ENCODE measurements at regions not wholly inside any gene's neighbourhood (a gene's known extent, or its start where the extent isn't known, plus 50 kb on each side); places are given as distances from the start of the nearest gene placed in this dataset.

DNA sequence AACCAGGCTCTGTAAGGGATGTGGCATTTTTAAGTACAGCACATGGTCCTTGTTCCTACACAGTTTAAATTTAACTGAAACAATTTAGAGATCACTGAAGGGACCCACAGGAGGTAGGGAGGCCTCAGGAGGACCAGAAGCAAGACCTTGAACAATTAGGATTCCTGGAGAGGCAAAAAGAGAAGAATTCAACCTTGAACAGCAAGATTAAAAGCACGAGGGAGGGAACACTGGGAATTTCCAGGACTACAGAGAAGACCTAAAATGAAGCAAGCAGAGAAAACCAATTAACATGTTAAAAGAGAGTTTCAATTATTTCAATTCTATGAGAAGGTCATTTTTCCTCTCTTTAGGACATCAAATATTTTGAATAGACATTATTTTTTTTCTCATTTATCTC lies 160.3 kb downstream of the KCTD12 start (continued):
- TF ChIP-seq, protein P1, sequence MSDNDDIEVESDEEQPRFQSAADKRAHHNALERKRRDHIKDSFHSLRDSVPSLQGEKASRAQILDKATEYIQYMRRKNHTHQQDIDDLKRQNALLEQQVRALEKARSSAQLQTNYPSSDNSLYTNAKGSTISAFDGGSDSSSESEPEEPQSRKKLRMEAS (IDR thresholded peaks at IDR 0.05), result no peak
- TF ChIP-seq NRF1 (IDR thresholded peaks at IDR 0.05; ENCODE audit: low read depth, low read length), result no peak

All from H1 (cell line).